Ovary (tissue), 7 donors: ENCODE measurements at regions not wholly inside any gene's neighbourhood (a gene's known extent, or its start where the extent isn't known, plus 50 kb on each side); places are given as distances from the start of the nearest gene placed in this dataset.

Experiments used
- DNase-seq, 5 donors: peaks; one replicate each; pipeline ENCODE4 v3.0.0-alpha.2; 2019 to 2020
- H3K27ac ChIP-seq, 2 donors: fragments of 200-600 bp; one replicate each; pipeline versions ENCODE4 v1.5.1 to v1.8.0; 2019 to 2022
- H3K27me3 ChIP-seq: fragments of 200-600 bp; one replicate; pipeline ENCODE4 v1.8.0; 2022
- H3K36me3 ChIP-seq: fragments of 200-600 bp; sonication (generic); one replicate; pipeline ENCODE4 v1.5.1; 2019
- H3K4me1 ChIP-seq: one replicate; pipeline ENCODE4 v1.8.1; 2013; ENCODE audit warnings: mild to moderate bottlenecking, moderate library complexity; ENCODE audit not compliant: insufficient read depth
- H3K4me3 ChIP-seq: fragments of 200-600 bp; sonication (generic); one replicate; pipeline ENCODE4 v1.5.1; 2017
- H3K9me3 ChIP-seq, 2 donors: fragments of 200-600 bp in 1 of 2; sonication (generic) in 1 of 2; one replicate each; pipeline versions ENCODE4 v1.5.1 to v1.8.1; 2013 to 2019; ENCODE audit warnings: mild to moderate bottlenecking in 1 of 2, moderate library complexity in 1 of 2
- CTCF ChIP-seq, 3 donors: fragments of 450-650 bp in 2 of 3; fragments of 200-600 bp in 1 of 3; IDR thresholded peaks; one replicate each; pipeline versions ENCODE4 v1.5.1 to v1.8.0; 2016 to 2022; ENCODE audit warnings: antibody characterized with exemption in 3 of 3, mild to moderate bottlenecking in 1 of 3
- EP300 ChIP-seq: sonication (generic); formaldehyde crosslinking; IDR thresholded peaks from one replicate; pipeline ENCODE4 v1.6.1; 2017; ENCODE audit warnings: antibody characterized with exemption
- POLR2A ChIP-seq: fragments of 450-650 bp; IDR thresholded peaks from one replicate; pipeline ENCODE4 v1.6.1; 2017; ENCODE audit warnings: antibody characterized with exemption, mild to moderate bottlenecking, moderate library complexity
- WGBS, 3 donors: extraction: QIAGEN DNeasy Blood & Tissue Kit in 1 of 3; methylation state at CpG; one replicate each; pipeline versions ENCODE4 v1.1.5 to v1.1.7; 2013 to 2017; 5-methylcytosine and 5-hydroxymethylcytosine counted together
- intact Hi-C, 4 donors: fragments of 100-400 bp; cut with DNase I; formaldehyde crosslinking; loops; one replicate each; pipeline versions ENCODE4 v1.11.0 to v1.15.1; 2022 to 2023
- donor health status: DM: no; HTN: no; CAD: no; lungs with moderate emphysema.
- donor health status: DM: no; HTN: no; CAD: no.
- donor health status: Bipolar disorder and iron deficiency.
- donor health status: DM: no; HTN: no; CAD: no.
- donor health status: DM: yes; HTN: yes; CAD: no.

GRCh38 chr13:44746690-44747089 lies 170.6 kb upstream of the TSC22D1 start:
- WGBS, 3 donors, result 28 to 45% (median 33%) methylated on average over 5 of the region's 5 CpGs

GRCh38 chr13:44744880-44745633 lies 168.9 kb upstream of the TSC22D1 start:
- no peak for DNase-seq
- H3K9me3 ChIP-seq, result no peaks in the 10 kb centered on the region
- no peak overlapping the region for H3K27ac ChIP-seq
- intact Hi-C loops, result no loop called here
- H3K4me1 ChIP-seq, result peaks cover 3% of the 10 kb centered on the region
- H3K4me3 ChIP-seq, result no peak overlapping the region
- no peaks in the 10 kb centered on the region for H3K27me3 ChIP-seq
- WGBS, 3 donors, result 90 to 91% (median 90%) methylated on average over 10 of the region's 10 CpGs
- TF ChIP-seq EP300, result no peak
- TF ChIP-seq CTCF (IDR thresholded peaks at IDR 0.05), result no peak
- TF ChIP-seq POLR2A, result no peak
- H3K36me3 ChIP-seq, result no peaks in the 10 kb centered on the region

More at GRCh38 chr13:44746690-44747089, 170.6 kb upstream of the TSC22D1 start:
- no peaks in the 10 kb centered on the region for H3K36me3 ChIP-seq
- no peak for TF ChIP-seq POLR2A
- TF ChIP-seq CTCF (IDR thresholded peaks at IDR 0.05), result no peak
- TF ChIP-seq EP300, result no peak
- no peak for DNase-seq
- intact Hi-C loops, result no loop called here
- no peaks in the 10 kb centered on the region for H3K9me3 ChIP-seq
- peaks cover 3% of the 10 kb centered on the region for H3K4me1 ChIP-seq
- H3K27ac ChIP-seq, result no peak overlapping the region
- no peak overlapping the region for H3K4me3 ChIP-seq
- H3K27me3 ChIP-seq, result no peaks in the 10 kb centered on the region

GRCh38 chr13:44739539-44739938 lies 163.4 kb upstream of the TSC22D1 start:
- DNase-seq, result no peak
- H3K4me1 ChIP-seq, result no peaks in the 10 kb centered on the region
- 74 to 86% (median 85%) methylated on average over 7 of the region's 7 CpGs for WGBS, 3 donors
- no peaks in the 10 kb centered on the region for H3K27me3 ChIP-seq
- TF ChIP-seq POLR2A (no peak), EP300 (no peak), CTCF (IDR thresholded peaks at IDR 0.05) (no peak)
- no peaks in the 10 kb centered on the region for H3K36me3 ChIP-seq
- no peak overlapping the region for H3K4me3 ChIP-seq
- H3K27ac ChIP-seq, result no peak overlapping the region
- intact Hi-C loops, result no loop called here
- no peaks in the 10 kb centered on the region for H3K9me3 ChIP-seq

GRCh38 chr13:44739120-44739519 lies 163.0 kb upstream of the TSC22D1 start:
- H3K4me1 ChIP-seq, result no peaks in the 10 kb centered on the region
- no peak for DNase-seq
- H3K9me3 ChIP-seq, result no peaks in the 10 kb centered on the region
- WGBS, 3 donors, result 76 to 79% (median 77%) methylated on average over 4 of the region's 4 CpGs
- no peaks in the 10 kb centered on the region for H3K27me3 ChIP-seq
- no peak overlapping the region for H3K4me3 ChIP-seq
- intact Hi-C loops, result no loop called here
- H3K27ac ChIP-seq, result no peak overlapping the region
- H3K36me3 ChIP-seq, result no peaks in the 10 kb centered on the region
- TF ChIP-seq POLR2A, result no peak
- no peak for TF ChIP-seq EP300
- no peak for TF ChIP-seq CTCF (IDR thresholded peaks at IDR 0.05)
